OCI-LY3 (cell line): ENCODE measurements at regions not wholly inside any gene's neighbourhood (a gene's known extent, or its start where the extent isn't known, plus 50 kb on each side); places are given as distances from the start of the nearest gene placed in this dataset.

Experiments used
- EZH2phosphoT487 ChIP-seq: fragments of 200-600 bp; shearing (Covaris generic); IDR thresholded peaks from 2 replicates; pipeline ENCODE4 v1.6.1; 2018; ENCODE audit warnings: antibody characterized with exemption, mixed run types, low read depth
- TF ChIP-seq, protein P1 (sequence below): fragments of 200-600, 300-600 bp; sonication (generic); IDR thresholded peaks from 2 replicates; pipeline ENCODE4 v1.5.1; 2014; ENCODE audit warnings: antibody characterized with exemption, low read length, low read depth

- TF ChIP-seq EZH2phosphoT487: no peak
- TF ChIP-seq, protein P1, sequence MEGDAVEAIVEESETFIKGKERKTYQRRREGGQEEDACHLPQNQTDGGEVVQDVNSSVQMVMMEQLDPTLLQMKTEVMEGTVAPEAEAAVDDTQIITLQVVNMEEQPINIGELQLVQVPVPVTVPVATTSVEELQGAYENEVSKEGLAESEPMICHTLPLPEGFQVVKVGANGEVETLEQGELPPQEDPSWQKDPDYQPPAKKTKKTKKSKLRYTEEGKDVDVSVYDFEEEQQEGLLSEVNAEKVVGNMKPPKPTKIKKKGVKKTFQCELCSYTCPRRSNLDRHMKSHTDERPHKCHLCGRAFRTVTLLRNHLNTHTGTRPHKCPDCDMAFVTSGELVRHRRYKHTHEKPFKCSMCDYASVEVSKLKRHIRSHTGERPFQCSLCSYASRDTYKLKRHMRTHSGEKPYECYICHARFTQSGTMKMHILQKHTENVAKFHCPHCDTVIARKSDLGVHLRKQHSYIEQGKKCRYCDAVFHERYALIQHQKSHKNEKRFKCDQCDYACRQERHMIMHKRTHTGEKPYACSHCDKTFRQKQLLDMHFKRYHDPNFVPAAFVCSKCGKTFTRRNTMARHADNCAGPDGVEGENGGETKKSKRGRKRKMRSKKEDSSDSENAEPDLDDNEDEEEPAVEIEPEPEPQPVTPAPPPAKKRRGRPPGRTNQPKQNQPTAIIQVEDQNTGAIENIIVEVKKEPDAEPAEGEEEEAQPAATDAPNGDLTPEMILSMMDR: no peak; the same call in 1 of the 2 replicates
Measured at GRCh38 chr7:79806161-79806734, 328.4 kb upstream of the GNAI1 start.
